Esophagus mucosa (tissue), 1 donor: ENCODE measurements at regions not wholly inside any gene's neighbourhood (a gene's known extent, or its start where the extent isn't known, plus 50 kb on each side); places are given as distances from the start of the nearest gene placed in this dataset.
"Not testable (repeated sequence)": the region's sequence is repeated elsewhere in the genome, so short reads cannot be mapped to it uniquely, and the experiment has no call there.

Source experiments
- ATAC-seq: fragments of 200-7000 bp; cut with Tn5 transposase; one replicate; pipeline ENCODE4 v1.9.1; 2020
- donor health status: DM: yes; HTN: yes; CAD: no.

- peak; percentile 93 for ATAC-seq
Observed at GRCh38 chr13:80509264-80509663, 168.3 kb upstream of the SPRY2 start.

GRCh38 chr13:80508031-80508430, 167.1 kb upstream of the SPRY2 start:
- no peak for ATAC-seq

GRCh38 chr13:80504453-80504852, 163.5 kb upstream of the SPRY2 start:
- ATAC-seq = no peak

DNA sequence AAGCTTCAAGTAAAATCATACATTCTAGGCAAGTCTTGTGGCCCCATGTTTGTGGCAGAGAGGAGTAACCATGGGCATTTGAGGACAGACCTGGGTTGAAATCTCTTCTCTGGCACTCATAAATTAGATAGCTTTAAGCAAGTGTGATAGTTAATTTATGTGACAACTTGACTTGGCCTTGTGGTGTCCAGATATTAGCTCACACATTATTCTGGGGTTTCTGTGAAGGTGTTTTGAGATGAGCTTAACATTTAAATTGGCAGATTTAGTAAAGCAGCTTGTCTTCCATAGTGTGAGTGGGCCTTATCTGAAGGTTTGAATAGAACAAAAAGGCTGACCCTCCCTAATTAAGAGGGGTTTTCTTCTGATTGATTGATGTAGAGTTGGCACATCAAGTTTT, 161.4 kb upstream of the SPRY2 start:
- ATAC-seq = no peak

DNA sequence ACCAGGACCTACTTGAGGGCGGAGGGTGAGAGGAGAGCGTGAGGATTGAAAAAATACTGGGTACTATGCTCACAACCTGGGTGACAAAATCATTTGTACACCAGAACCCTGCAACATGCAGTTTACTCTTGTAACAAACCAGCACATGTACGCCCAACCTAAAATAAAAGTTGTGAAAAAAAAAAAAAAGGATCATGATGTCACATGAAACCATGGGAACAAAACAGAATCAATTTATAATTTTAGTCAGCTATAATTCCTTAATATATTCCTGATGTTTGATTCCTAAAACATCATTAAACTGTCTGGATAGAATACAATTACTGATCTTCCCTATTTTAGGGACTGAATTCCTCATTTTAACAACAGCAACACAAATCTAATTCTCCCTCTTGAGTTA, 160.6 kb upstream of the SPRY2 start:
- no peak for ATAC-seq

GRCh38 chr13:80499536-80500290, 158.8 kb upstream of the SPRY2 start:
- ATAC-seq = no peak

DNA sequence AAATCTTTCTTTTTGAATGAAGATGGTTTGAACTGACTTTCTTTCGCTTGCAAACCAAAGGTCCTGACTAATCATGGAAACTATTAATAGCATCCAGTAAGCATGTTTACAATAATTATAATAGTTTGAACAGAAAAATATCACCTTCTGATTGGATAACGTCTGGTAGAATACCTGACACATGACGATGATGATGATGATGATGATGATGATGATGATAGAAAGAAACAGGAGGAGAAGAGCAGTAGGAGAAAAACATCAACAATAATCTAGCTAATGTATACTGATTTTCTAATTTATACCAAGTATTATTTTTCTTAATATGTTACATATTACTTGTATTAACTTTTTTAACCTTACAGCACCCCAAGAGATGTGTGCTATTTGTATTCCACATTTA, 157.5 kb upstream of the SPRY2 start:
- ATAC-seq = no peak

GRCh38 chr13:80497978-80498377, 157.1 kb upstream of the SPRY2 start:
- no peak for ATAC-seq

GRCh38 chr13:80497439-80497838, 156.5 kb upstream of the SPRY2 start:
- ATAC-seq = no peak

DNA sequence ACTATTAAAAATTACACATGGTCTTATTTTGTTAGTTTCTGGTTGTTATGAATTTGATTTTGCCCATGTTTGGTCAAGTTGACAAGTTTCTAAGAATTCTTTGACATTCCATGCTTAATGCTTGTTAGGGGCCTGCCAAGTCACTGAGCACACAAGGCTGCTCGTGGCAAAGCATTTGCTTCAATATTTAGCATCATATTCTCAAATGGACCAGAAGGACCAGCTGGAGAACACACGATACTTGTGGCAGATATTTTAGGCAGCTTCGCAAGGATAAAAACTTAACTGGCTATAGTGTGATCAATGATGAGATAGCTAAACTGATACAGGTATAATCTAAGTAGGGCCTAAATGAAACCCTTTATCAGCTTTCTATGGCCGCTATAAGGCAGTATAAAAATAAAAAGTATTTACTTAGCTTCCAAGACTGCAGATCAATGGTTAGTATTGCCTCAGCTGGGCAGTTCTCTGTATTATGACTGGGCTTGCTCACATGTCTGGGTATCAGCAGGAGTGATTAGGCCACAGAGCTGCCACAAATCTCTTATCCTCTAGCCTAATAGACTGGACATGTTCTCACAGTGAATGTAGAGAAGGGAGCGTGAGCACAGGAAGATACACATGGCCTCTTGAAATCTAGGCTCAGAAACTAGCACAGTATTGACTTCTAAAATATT, 155.9 kb upstream of the SPRY2 start:
- no peak for ATAC-seq

DNA sequence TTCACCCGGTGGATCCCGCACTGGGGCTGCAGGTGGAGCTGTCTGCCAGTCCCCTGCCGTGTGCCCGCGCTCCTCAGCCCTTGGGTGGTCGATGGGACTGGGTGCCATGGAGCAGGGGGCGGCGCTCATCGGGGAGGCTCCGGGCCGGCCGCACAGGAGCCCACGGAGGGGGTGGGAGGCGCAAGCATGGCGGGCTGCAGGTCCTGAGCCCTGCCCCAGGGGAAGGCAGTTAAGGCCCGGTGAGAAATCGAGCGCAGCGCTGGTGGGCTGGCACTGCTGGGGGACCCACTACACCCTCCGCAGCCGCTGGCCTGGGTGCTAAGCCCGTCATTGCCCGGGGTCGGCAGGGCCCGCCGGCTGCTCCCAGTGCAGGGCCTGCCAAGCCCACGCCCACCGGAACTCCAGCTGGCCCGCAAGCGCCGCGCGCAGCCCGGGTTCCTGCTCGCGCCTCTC, 149.6 kb upstream of the SPRY2 start:
- not testable (repeated sequence) for ATAC-seq

DNA sequence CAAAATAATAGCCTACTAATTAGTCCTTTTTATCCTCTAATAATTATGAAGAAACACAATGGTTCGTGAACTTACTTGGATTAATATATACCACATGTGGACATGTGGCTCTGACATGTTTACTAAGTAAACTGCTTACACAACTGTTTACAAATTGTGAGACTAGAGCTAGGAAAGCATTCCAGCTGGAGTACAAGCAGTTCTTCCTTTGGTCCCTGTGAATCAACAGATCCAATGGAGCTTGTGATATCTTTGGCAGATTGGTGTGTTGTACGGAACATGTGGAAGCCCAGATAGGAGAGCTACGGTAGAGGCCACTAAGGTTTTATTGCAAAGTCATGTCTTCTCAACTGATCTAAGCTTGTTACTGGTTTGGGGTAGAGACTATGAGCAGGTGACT, 145.5 kb upstream of the SPRY2 start:
- no peak for ATAC-seq

GRCh38 chr13:80483157-80483556, 142.2 kb upstream of the SPRY2 start:
- no peak for ATAC-seq

- ATAC-seq = peak; percentile 69
Observed at GRCh38 chr13:80481588-80481987, 140.7 kb upstream of the SPRY2 start.

DNA sequence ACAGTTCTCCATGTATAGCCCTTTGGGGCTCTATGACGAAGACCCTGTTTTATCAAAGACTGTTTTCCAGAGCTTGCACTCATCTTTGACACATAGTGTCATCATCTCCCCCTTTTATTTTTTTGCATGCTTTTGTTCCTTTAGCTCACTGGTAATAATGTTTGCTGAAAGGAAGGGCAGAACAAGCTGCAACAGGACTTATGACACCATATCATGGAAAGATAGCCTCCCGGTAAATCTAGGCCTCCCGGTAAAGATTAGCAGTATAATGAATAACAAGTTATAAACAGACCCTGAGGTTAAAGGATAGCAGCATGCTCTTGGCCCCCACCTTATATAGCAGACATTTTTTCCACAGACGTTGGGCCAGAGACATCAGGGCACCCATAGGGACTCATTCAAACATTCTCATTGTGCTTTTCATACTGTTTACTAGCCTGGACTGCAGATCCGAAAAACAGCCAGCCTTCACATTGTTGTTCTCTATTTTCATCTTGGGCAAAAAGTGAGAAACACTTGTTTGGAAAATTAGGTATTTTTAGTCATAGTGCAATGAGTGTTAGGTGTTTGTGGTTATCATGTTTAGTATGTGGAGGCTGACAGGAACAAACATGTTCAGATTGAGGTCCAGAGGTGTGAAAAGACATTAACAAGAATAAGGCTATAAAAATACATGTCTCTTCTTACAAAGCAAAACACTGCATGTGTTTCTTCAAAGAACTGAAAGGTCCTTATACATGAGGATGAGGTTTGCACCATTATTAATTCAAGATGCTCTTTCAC, 136.9 kb upstream of the SPRY2 start:
- peak; percentile 41 for ATAC-seq

GRCh38 chr13:80476953-80477352, 136.0 kb upstream of the SPRY2 start:
- ATAC-seq = no peak

GRCh38 chr13:80475718-80476117, 134.8 kb upstream of the SPRY2 start:
- no peak for ATAC-seq

DNA sequence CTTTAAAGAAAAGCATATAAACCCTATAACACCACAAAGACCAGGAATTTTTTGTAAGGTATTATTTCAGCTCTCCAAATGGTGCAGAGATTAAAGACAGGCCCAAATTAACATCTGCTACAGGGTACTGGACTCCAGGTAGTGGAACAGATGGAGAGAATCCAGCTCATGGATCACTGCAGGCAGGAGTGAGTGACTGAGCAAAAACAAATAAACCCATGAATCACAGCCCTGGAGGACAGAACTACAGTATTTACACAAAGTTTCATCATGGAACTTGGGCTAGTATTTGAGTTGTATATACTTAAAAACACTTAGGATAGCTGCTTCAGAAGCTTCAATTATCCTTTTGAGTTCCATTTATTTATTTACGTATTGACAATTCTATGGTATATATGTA, 132.8 kb upstream of the SPRY2 start:
- ATAC-seq = peak; percentile 85

- ATAC-seq = peak; percentile 84
Observed at GRCh38 chr13:80469853-80470381, 129.0 kb upstream of the SPRY2 start.

DNA sequence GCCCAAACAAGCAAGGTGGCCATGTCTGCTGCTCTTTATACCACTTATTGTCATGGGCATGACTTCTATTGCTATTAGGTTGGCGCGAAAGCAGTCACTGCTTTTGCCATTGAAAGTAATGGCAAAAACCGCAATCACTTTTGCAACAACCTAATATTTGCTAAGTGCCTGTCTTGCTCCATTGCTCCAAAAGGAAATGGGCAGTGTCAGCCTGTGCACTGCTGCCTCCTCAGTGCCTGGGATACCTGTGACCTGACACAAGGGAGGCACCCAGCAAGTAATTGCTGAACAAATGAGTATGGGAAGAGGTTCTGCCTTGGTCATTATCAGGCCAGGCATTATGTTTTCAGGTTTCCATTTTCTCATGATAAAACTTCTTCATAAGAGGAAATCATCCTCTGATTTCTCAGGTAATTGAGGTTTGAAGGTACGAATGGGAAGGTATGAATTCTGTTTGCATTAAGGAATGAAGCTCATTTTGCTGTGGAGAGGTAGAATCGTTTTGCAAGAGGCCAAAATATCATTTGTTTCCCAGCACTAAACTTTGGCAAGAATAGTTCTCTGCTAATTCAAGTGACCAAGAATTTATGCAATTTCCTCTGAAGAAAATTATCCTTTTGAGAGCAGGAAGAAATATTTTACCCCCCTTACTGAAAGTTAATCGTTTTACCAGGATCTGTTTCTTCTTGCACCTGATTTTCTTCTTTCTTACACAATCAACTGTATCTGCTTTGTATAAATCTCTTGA, 128.4 kb upstream of the SPRY2 start:
- ATAC-seq = no peak

- ATAC-seq = no peak
Observed at GRCh38 chr13:80465321-80465720, 124.4 kb upstream of the SPRY2 start.

- no peak for ATAC-seq
Observed at GRCh38 chr13:80463673-80464352, 122.9 kb upstream of the SPRY2 start.
